AG04450 (cell line): ENCODE measurements at regions not wholly inside any gene's neighbourhood (a gene's known extent, or its start where the extent isn't known, plus 50 kb on each side); places are given as distances from the start of the nearest gene placed in this dataset.

Experiments used
- CTCF ChIA-PET: fragments of 300-600, 350-600 bp; formaldehyde crosslinking; extraction: SDS; loops from one replicate; lab custom pipeline; 2022; ENCODE audit warnings: antibody characterized with exemption, inconsistent platforms; lab: Charles Lee
- POLR2A ChIA-PET: fragments of 350-600 bp; formaldehyde crosslinking; extraction: SDS; loops from one replicate; lab custom pipeline; 2021; ENCODE audit warnings: antibody characterized with exemption, inconsistent platforms; lab: Yijun Ruan, JAX
- DNase-seq: peaks from one replicate; pipeline ENCODE4 v3.0.0-alpha.2; 2011; ENCODE audit warnings: low read depth, low spot score
- H3K27ac ChIP-seq: one replicate; pipeline ENCODE4 v1.5.1; 2012; ENCODE audit warnings: low read depth, low read length, control low read depth
- H3K27me3 ChIP-seq: one replicate; pipeline ENCODE4 v1.6.0; 2012; ENCODE audit warnings: low read length; ENCODE audit not compliant: control insufficient read depth, insufficient read depth
- H3K4me3 ChIP-seq: 2 replicates; pipeline ENCODE4 v1.5.1; 2011; ENCODE audit warnings: mild to moderate bottlenecking, low read depth, low read length, control low read depth
- H3K9me3 ChIP-seq: 2 replicates; pipeline ENCODE4 v1.5.1; 2012; ENCODE audit warnings: low read length; ENCODE audit not compliant: control insufficient read depth, insufficient read depth
- TF ChIP-seq, protein P1 (sequence below): IDR thresholded peaks from 2 replicates; pipeline ENCODE4 v1.5.1; 2011; ENCODE audit warnings: low read depth, low read length, control low read depth, inconsistent platforms

DNA sequence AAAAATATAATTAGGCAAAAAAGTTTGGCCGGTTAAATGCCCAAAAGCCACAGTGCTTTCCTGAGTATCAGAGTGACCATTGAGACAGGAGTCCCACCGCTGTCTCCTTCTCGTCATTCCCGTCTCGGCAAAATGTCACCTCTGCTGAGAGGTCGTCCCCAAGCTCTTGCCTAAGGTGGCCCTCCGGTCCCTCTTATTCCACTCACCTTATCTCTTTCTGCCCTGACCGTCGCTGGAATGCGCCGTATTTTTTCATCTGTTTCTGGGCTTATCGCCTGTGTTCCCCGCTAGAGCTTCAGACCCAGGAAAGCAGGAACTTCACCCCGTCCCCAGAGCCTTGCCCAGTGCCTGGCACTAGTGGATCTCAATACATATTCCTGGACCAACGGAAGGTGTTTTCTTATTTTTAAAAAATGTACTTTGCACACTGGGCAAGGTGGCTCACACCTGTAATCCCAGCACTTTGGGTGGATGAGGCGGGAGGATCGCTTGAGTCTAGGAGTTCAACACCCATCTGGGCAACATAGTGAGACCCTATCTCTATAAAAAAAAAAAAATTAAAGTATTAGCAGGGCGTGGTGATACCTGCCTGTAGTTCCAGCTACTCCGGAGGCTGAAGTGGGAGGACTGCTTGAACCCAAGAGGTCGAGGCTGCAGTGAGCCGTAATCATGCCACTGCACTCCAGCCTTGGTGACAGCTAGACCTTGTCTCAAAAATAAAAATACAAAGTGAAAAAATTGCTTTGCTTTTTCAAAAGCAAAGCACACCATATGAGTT is 122.8 kb upstream of the PTPN1 start:
- no peak overlapping the region for H3K4me3 ChIP-seq
- H3K9me3 ChIP-seq: no peaks in the 10 kb centered on the region
- CTCF ChIA-PET: interaction anchor here (1.4 kb wide), 1 partner anchor 9 kb away, joined by 4 read pairs; no protein-coding TSS in a partner anchor
- DNase-seq: no peak
- no peaks in the 10 kb centered on the region for H3K27me3 ChIP-seq
- H3K27ac ChIP-seq: no peak overlapping the region
- POLR2A ChIA-PET: no interaction called here
- TF ChIP-seq, protein P1, sequence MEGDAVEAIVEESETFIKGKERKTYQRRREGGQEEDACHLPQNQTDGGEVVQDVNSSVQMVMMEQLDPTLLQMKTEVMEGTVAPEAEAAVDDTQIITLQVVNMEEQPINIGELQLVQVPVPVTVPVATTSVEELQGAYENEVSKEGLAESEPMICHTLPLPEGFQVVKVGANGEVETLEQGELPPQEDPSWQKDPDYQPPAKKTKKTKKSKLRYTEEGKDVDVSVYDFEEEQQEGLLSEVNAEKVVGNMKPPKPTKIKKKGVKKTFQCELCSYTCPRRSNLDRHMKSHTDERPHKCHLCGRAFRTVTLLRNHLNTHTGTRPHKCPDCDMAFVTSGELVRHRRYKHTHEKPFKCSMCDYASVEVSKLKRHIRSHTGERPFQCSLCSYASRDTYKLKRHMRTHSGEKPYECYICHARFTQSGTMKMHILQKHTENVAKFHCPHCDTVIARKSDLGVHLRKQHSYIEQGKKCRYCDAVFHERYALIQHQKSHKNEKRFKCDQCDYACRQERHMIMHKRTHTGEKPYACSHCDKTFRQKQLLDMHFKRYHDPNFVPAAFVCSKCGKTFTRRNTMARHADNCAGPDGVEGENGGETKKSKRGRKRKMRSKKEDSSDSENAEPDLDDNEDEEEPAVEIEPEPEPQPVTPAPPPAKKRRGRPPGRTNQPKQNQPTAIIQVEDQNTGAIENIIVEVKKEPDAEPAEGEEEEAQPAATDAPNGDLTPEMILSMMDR: no peak

GRCh38 chr20:50387996-50388332 is 122.2 kb upstream of the PTPN1 start:
- Histone ChIP-seq H3K27ac (no peak overlapping the region), H3K9me3 (no peaks in the 10 kb centered on the region), H3K27me3 (no peaks in the 10 kb centered on the region), H3K4me3 (no peak overlapping the region)
- TF ChIP-seq, protein P1: no peak
- no peak for DNase-seq
- POLR2A ChIA-PET: no interaction called here
- CTCF ChIA-PET: interaction anchor here (1.4 kb wide), 1 partner anchor 10 kb away, joined by 4 read pairs; no protein-coding TSS in a partner anchor

DNA sequence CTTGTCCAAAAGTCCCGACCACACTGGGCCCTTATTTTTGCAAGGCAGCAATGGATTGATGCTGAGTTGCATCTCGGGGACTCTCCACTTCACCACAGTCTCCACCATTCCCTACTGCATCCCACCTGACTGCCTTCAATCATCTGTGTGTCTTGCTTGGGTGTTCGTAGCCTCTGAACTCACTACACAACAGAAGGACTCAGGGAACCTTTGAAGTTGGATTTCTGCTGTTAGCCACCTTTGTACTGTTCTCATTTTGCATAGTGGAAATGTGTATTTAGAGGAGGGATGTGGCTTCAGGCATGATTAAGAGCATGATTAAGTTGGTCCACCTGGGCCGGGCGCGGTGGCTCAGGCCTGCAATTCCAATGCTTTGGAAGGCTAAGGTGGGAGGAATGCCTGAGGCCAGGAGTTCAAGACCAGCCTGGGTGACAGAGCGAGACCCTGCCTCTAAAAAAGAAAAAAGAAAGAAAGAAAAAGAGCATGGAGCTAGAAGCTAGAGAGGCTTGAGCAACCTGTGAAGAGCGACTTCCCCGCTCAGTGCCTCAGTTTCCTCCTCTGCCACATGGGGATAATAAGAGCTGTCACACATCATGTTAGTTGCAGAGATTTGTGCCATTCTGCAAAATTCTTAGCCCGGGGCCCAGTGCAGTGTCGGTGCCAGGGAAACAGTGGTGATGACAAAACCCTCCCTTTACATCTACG is 121.3 kb upstream of the PTPN1 start:
- ChIA-PET CTCF (no interaction called here), POLR2A (no interaction called here)
- H3K27ac ChIP-seq: no peak overlapping the region
- no peaks in the 10 kb centered on the region for H3K27me3 ChIP-seq
- TF ChIP-seq, protein P1: no peak
- no peaks in the 10 kb centered on the region for H3K9me3 ChIP-seq
- no peak for DNase-seq
- H3K4me3 ChIP-seq: no peak overlapping the region

GRCh38 chr20:50389438-50389807 is 120.8 kb upstream of the PTPN1 start:
- H3K4me3 ChIP-seq: no peak overlapping the region
- TF ChIP-seq, protein P1: no peak
- DNase-seq: no peak
- POLR2A ChIA-PET: no interaction called here
- H3K27me3 ChIP-seq: no peaks in the 10 kb centered on the region
- CTCF ChIA-PET: no interaction called here
- no peak overlapping the region for H3K27ac ChIP-seq
- H3K9me3 ChIP-seq: no peaks in the 10 kb centered on the region
